K562 (cell line): ENCODE measurements at regions not wholly inside any gene's neighbourhood (a gene's known extent, or its start where the extent isn't known, plus 50 kb on each side); places are given as distances from the start of the nearest gene placed in this dataset.

ENCODE experiments used
- ATAC-seq: fragments of 200-7000 bp; cut with Tn5 transposase; 3 replicates; pipeline ENCODE4 v1.9.1; 2020; ENCODE audit warnings: moderate library complexity
- BruUV-seq: library from RNA; stranded (reverse); fragments of 400-500 nt; replicated peaks from 2 replicates; lab custom pipeline; 2021; lab: Mats Ljungman, UMichigan
- CTCF ChIA-PET: fragments of 300-600 bp; formaldehyde crosslinking; extraction: SDS; loops from one replicate; lab custom pipeline; 2021; ENCODE audit warnings: low intra/inter-chr PET ratio; lab: Yijun Ruan, JAX
- POLR2A ChIA-PET: fragments of 300-600, 350-650 bp; sonication (Branson Sonifier 250); formaldehyde crosslinking; extraction: SDS; loops from one replicate; lab custom pipeline; 2021; ENCODE audit warnings: antibody characterized with exemption, inconsistent platforms; lab: Yijun Ruan, JAX
- DNase-seq, 4 experiments: peaks; one replicate each; pipeline versions ENCODE4 v3.0.0 to v3.0.0-alpha.2; 2011 to 2018; ENCODE audit warnings: low spot score in 3 of 4, mixed read lengths in 3 of 4; ENCODE audit errors: extremely low read depth in 1 of 4
- FAIRE-seq: peaks from 2 replicates; lab custom pipeline; 2011; peaks lifted over from hg19 to GRCh38; lab: Jason Lieb, UNC
- H2AFZ ChIP-seq: 2 replicates; pipeline ENCODE4 v1.6.0; 2011; ENCODE audit warnings: low read depth, low read length, control low read depth, inconsistent platforms
- H3K27ac ChIP-seq: fragments of 200-600 bp; 3 replicates; pipeline ENCODE4 v1.8.0; 2011; ENCODE audit warnings: low read depth, mild to moderate bottlenecking, control low read depth, inconsistent platforms, low read length, moderate library complexity, mixed read lengths; ENCODE audit errors: extremely low read depth
- H3K27me3 ChIP-seq, 2 experiments: fragments of 300-600 bp in 1 of 2; 2 replicates in 1 of 2; 3 replicates in 1 of 2; pipeline versions ENCODE4 v1.6.0 to v1.8.0; 2011; ENCODE audit warnings: inconsistent platforms in 2 of 2, low read length in 2 of 2, mild to moderate bottlenecking in 1 of 2, mixed read lengths in 1 of 2, moderate library complexity in 1 of 2; ENCODE audit not compliant: control insufficient read depth in 2 of 2, insufficient read depth in 2 of 2
- H3K36me3 ChIP-seq: fragments of 300-600 bp; 3 replicates; pipeline ENCODE4 v1.8.0; 2011; ENCODE audit warnings: mild to moderate bottlenecking, low read length, inconsistent platforms; ENCODE audit not compliant: control insufficient read depth, insufficient read depth
- H3K4me1 ChIP-seq, 2 experiments: fragments of 200-600 bp in 1 of 2; replicated peaks in 1 of 2; 2 replicates in 1 of 2; 3 replicates in 1 of 2; pipeline versions ENCODE4 v1.5.1 to v1.8.0; 2011; ENCODE audit warnings: inconsistent platforms in 2 of 2, low read length in 2 of 2, mild to moderate bottlenecking in 1 of 2, mixed read lengths in 1 of 2, moderate library complexity in 1 of 2; ENCODE audit not compliant: control insufficient read depth in 2 of 2, insufficient read depth in 2 of 2
- H3K4me2 ChIP-seq: 2 replicates; pipeline ENCODE4 v1.6.1; 2011; ENCODE audit warnings: low read length, control low read depth, inconsistent platforms, mixed read lengths; ENCODE audit not compliant: insufficient read depth
- H3K4me3 ChIP-seq: fragments of 200-600 bp; sonication (generic), shearing (Covaris generic); 2 replicates; pipeline ENCODE4 v1.5.1; 2016; ENCODE audit warnings: control low read depth, inconsistent platforms
- H3K79me2 ChIP-seq: fragments of 200-600 bp; 3 replicates; pipeline ENCODE4 v1.8.0; 2011; ENCODE audit warnings: low read length, inconsistent platforms; ENCODE audit not compliant: control insufficient read depth, insufficient read depth
- H3K9ac ChIP-seq, 2 experiments: 2 replicates each; pipeline versions ENCODE4 v1.6.0 to v1.6.1; 2011; ENCODE audit warnings: low read depth in 2 of 2, low read length in 2 of 2, control low read depth in 1 of 2, inconsistent platforms in 1 of 2, mild to moderate bottlenecking in 1 of 2, mixed read lengths in 1 of 2; ENCODE audit not compliant: insufficient read depth in 1 of 2
- H3K9me1 ChIP-seq: one replicate; pipeline ENCODE4 v1.6.0; 2011; ENCODE audit warnings: inconsistent platforms, mild to moderate bottlenecking, low read length, moderate library complexity; ENCODE audit not compliant: control insufficient read depth, insufficient read depth
- H3K9me3 ChIP-seq: replicated peaks from 2 replicates; pipeline ENCODE4 v1.5.1; 2011; ENCODE audit warnings: low read depth, low read length, inconsistent platforms; ENCODE audit not compliant: control insufficient read depth, insufficient read depth
- H4K20me1 ChIP-seq: replicated peaks from 2 replicates; pipeline ENCODE4 v1.6.1; 2011; ENCODE audit warnings: low read length, inconsistent platforms, mixed read lengths; ENCODE audit not compliant: control insufficient read depth, insufficient read depth
- BCL6 ChIP-seq: fragments of 250-450 bp; sonication (Bioruptor Pico); IDR thresholded peaks from 2 replicates; pipeline ENCODE4 v1.4.0; 2020
- ETS2 ChIP-seq: IDR thresholded peaks from 2 replicates; pipeline ENCODE4 v1.6.1; 2016; ENCODE audit warnings: borderline replicate concordance, missing genetic modification characterization, mild to moderate bottlenecking, moderate library complexity, missing compliant biosample characterization; ENCODE audit not compliant: poor library complexity, severe bottlenecking
- TAF15 ChIP-seq: fragments of 200-400 bp; formaldehyde crosslinking; IDR thresholded peaks from 2 replicates; pipeline ENCODE4 v1.6.1; 2017; ENCODE audit warnings: mild to moderate bottlenecking, low read depth, low read length, moderate library complexity
- TRIM28 ChIP-seq: fragments of 450-650 bp; IDR thresholded peaks from 2 replicates; pipeline ENCODE4 v1.6.1; 2017
- ZNF12 ChIP-seq: sonication (generic); formaldehyde crosslinking; IDR thresholded peaks from 2 replicates; pipeline ENCODE4 v1.4.0; 2020; ENCODE audit warnings: mild to moderate bottlenecking, missing genetic modification reagents
- WGBS: fragments of 100-300 bp; shearing (Covaris generic); methylation state at CpG from one replicate; pipeline ENCODE4 v1.1.6; 2016; ENCODE audit warnings: low coverage, mixed read lengths; ENCODE audit not compliant: insufficient coverage; ENCODE audit errors: missing lambda C conversion rate; 5-methylcytosine and 5-hydroxymethylcytosine counted together
- in situ Hi-C: fragments of 300-500 bp; cut with MboI; formaldehyde crosslinking; loops from 4 replicates; pipeline ENCODE4 v1.15.0; 2018; ENCODE audit warnings: inconsistent platforms, mixed read lengths
- intact Hi-C: fragments of 100-400 bp; cut with micrococcal nuclease; formaldehyde crosslinking; loops from 2 replicates; pipeline ENCODE4 v1.14.2; 2022
- TF ChIP-seq, protein P1 (sequence below): fragments of 250-450 bp; sonication (Bioruptor Pico); IDR thresholded peaks from 2 replicates; pipeline ENCODE4 v1.8.0; 2021; ENCODE audit warnings: mild to moderate bottlenecking, moderate library complexity

DNA sequence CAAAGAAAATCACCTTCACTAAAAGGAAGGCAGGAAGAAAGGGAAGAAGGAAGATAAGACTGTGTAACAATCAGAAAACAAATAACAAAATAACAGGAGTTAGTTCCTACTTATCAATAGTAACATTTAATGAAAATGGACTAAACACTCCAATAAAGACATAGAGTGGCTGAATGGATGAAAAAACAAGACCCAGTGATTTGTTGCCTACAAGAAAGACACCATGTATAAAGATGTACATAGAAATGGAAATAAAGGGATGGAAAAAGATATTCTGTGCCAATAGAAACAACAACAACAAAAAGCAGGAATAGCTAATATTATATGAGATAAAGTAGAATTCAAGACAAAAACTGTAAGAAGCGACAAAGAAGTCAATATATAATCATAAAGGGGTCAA is 116.8 kb downstream of the LURAP1L start:
- Histone ChIP-seq H3K27ac (no peak overlapping the region), H2AFZ (no peak overlapping the region), H3K79me2 (no peaks in the 10 kb centered on the region), H3K9me1 (no peaks in the 10 kb centered on the region), H3K9ac (no peak overlapping the region), H3K9me3 (no peaks in the 10 kb centered on the region), H4K20me1 (no peaks in the 10 kb centered on the region), H3K4me1 (no peaks in the 10 kb centered on the region), H3K4me3 (no peak overlapping the region), H3K36me3 (no peaks in the 10 kb centered on the region), H3K27me3 (no peaks in the 10 kb centered on the region), H3K4me2 (no peak overlapping the region)
- in situ Hi-C loops: no loop called here
- intact Hi-C loops: no loop called here
- ChIA-PET POLR2A (no interaction called here), CTCF (no interaction called here)
- no peak for ATAC-seq
- no peak for FAIRE-seq
- BruUV-seq: no TSS peak
- no peak for DNase-seq
- TF ChIP-seq BCL6 (CRISPR knock-in tag) (no peak), TRIM28 (no peak), ETS2 (tag) (no peak), TAF15 (no peak), ZNF12 (CRISPR knock-in tag) (no peak)
- TF ChIP-seq, protein P1, sequence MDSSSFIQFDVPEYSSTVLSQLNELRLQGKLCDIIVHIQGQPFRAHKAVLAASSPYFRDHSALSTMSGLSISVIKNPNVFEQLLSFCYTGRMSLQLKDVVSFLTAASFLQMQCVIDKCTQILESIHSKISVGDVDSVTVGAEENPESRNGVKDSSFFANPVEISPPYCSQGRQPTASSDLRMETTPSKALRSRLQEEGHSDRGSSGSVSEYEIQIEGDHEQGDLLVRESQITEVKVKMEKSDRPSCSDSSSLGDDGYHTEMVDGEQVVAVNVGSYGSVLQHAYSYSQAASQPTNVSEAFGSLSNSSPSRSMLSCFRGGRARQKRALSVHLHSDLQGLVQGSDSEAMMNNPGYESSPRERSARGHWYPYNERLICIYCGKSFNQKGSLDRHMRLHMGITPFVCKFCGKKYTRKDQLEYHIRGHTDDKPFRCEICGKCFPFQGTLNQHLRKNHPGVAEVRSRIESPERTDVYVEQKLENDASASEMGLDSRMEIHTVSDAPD (CRISPR knock-in tag): no peak
- 0% methylated on average over 1 of the region's 1 CpG for WGBS
